ENCODE measurements at regions not wholly inside any gene's neighbourhood (a gene's known extent, or its start where the extent isn't known, plus 50 kb on each side); places are given as distances from the start of the nearest gene placed in this dataset.

DNA sequence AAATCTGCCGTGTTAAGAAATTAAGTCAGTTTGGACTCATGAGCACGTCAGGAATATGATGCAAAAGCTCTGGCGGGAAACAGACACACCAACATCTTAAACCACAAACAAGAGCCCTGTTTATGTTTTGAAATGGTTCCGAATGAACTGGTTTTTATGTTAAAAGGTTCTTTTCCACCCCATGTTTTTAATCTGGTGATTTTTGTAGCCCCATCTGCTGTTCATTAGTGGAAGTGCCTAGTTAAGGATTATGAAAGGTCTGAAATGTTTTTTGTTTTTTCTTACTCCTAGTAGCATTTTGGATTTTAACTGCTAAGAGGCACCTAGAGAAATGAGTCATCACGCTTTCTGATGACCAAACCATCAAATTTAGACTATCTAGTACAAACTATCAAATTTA, 404.1 kb upstream of the MKI67 start:
- no peak for DNase-seq (ENCODE audit: low spot score)
- intact Hi-C loops (cut with DNase I) = loop anchor here (2.0 kb wide), 1 partner anchor 264 kb away; no protein-coding TSS in a partner anchor

DNA sequence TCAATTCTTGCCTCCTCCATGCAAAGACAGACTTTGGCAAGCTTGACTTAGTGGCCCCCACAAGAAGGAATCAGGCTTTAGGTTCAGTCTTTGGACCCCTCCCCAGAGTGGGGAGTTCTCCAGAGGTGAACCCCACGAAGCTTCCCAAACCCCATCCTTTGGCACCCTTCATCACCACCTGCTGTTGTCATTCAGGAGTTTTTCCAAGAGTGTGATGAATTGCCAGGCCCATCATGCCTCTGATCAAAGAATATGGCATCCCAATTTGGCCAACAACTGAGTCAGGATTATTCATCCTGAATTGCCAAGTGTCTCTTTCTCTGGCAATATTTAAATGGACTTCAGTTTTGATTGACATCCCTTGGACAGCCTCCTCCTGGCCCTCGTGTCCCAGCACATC, 404.7 kb upstream of the MKI67 start:
- peak; percentile 29 for DNase-seq (ENCODE audit: low spot score)
- intact Hi-C loops (cut with DNase I) = loop anchor here (2.0 kb wide), 1 partner anchor 264 kb away; no protein-coding TSS in a partner anchor

DNA sequence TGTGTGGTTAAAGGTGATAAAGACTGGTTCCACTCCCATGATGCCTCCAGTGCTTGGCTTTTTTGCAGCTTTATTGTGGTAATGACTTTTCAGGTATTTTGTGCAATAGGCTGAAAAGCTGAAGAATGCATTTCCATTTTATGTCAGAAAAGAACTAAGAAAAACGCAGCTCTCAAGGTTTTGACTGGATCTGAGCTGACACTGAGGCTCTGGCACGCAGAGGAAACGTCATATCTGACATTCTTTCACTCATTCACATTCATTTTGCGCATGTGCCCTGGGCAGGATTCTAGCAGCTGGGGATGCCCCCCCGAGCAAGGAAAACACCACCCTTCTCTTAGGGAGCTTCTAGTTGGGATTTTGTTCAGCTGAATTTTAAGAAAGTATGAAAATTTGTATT, 408.5 kb upstream of the MKI67 start:
- DNase-seq (ENCODE audit: low spot score) = no peak
- intact Hi-C loops (cut with DNase I) = no loop called here

DNA sequence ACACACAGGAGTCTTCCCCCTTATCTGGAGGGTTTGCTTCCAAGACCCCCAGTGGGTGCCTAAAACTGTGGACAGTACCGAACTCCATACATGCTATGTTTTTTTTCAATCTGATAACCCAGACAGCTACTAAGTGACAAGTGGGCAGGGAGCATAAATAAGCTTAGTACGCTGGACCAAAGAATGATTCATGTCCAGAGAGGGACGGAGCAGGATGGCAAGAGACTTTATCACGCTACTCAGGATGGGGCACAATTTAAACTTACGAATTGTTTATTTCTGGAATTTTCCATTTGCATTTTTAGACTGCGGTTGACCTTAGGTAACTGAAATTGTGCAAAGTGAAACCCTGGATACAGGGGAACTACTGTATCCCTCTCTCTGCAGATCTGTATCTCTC, 410.0 kb upstream of the MKI67 start:
- DNase-seq (ENCODE audit: low spot score) = peak; percentile 29
- intact Hi-C loops (cut with DNase I) = no loop called here

DNA sequence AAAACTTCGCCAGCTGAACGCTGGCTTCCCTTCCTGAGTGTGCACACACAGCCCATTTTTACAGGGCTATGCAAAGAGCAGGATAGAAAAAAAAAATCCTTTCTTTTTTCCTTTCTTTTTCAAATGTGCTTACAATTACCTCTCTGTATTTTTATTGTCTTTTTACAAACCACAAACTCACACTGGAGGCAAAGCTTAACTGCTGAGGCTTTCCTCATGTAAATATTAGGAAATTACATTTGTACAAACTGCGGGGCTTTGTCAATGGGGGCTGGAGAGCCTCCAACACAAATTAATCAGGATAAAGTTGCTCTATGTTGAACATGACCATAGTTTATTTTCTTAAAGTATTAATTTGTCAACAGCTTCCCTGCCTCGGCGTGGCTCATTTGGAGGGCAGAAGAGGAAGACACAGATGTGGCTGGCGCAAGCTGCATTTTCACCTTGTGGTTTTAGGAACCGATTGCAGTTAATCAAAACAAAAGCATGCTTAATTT, 411.7 kb upstream of the MKI67 start:
- intact Hi-C loops (cut with DNase I) = no loop called here
- DNase-seq (ENCODE audit: low spot score) = peak; percentile 46

DNA sequence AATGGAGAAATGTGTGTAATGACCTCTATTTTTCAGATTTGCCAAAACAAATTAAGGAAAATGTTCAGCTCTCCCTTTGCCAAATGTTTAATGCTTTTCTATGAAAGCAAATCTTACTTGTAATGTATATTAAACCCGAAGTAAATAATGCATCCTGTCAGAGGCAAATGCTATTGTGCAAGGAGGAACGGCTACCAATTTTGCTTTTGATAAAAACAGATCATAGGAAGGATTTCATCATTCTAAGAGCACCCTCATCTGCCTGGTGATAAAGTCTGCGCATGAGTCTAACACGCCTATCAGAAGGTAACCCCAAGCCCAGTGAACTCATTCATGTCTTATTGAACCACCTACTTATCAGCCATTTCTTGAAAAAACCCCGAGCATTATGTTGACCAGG, 412.4 kb upstream of the MKI67 start:
- intact Hi-C loops (cut with DNase I) = no loop called here

DNA sequence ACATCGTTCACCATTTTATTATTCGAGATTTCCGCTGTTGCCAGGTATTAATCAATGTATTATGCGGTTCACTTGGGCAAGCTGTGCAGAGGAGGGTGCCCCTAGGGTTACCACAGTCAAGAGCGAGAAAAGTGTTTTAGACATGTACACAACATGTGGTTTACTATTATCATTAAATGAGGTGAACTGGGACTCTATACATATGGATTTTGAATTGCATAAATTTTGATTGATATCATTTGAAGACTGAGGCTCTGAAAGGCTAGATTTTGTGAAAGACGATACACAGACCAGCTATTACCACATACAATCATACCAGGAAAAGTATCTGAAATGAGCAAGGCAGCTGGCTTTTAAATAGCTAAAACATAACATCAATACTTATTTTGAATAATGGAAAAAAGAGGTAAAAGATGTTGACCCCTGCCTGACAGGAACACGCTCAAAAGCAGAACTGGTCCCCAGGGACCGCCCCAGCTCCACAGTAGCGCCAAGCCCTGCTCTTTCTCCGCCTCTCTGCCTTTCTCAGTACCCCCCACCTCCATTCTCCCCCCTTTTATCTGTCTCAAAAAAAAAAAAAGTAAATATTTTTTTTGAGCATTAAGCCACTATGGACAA, 413.4 kb upstream of the MKI67 start:
- intact Hi-C loops (cut with DNase I) = loop anchor here (10.0 kb wide), 1 partner anchor 315 kb away; no protein-coding TSS in a partner anchor
- no peak for DNase-seq (ENCODE audit: low spot score)

More for the DNA sequence above, 412.4 kb upstream of the MKI67 start:
- DNase-seq (ENCODE audit: low spot score) = peak; percentile 19

DNA sequence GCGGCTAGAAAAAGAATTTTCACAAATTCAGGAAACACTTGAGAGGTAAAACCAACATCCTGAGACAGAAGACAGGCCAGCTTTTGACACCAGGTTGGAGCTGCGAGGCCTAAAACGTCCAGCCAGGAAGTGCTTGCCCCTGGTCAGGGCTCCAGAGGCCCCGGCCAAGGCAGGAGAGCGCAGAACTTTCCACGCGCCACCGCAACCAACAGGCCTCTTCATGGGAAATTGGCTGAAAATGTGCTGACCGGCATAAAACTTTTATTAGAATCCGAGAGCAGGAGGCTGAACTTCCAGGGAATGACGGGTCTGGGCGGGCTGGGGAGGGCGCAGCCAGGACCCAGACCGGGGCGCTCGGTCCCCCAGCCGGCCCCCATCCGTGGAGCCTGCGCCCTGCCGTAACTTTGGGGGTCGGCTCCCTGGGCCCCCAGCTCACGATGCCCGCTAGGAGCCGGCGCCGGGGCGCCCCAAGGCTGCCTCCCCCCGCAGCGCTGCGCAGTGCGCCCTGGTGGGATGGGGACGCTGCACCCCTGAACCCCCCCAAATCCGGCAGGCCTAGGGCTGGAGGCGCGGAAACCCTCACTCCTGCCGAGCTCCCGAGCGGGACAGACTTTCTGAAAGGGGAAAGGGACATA, 414.0 kb upstream of the MKI67 start:
- DNase-seq (ENCODE audit: low spot score) = peak; percentile 71
- intact Hi-C loops (cut with DNase I) = loop anchor here (10.0 kb wide), 1 partner anchor 315 kb away; no protein-coding TSS in a partner anchor

DNA sequence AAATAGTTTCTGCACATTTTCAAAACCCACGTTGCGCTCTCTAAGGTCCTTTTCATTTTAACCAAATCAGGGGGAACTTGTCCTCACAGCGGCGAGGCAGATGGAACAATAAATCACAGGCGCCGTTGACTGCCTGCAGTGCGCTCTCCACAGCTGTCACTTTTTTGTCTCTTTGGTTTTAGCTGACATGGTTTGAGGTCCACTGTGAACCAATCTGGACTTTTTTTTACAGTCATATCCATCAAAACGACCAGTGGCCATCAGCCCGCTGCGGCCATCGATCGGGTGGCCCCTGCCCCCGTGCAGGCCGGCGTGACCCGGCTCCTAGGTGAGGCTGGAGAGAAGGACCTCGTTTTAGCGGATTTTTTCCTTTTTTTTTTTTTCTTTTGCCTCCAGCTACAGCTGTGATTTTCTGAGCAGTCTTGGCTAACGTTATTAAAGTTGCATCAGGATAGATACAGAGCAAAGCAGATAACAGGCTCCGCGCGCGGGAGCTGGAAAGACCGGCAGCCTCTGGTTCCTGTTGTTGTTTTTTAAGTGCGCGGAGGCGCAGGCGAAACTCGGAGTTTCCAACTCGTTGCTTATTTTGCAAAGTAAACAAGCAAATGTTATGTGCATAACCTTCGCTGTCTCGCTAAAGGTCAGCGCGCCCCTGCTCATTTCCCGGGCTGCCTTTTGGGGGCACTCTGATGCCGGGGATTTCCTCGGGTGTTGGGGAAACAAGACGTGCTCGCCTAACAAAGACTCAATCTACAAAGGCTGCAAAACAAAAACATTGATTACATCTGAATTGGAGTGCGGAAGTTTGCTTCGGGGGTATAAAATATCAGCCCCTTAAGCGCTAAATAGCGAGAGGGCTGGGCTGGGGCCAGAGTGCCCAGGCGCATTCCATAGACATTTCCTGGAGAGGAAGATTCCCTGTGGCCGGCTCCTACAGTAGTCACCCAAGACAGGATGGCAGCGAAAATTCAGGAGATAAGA, 414.8 kb upstream of the MKI67 start:
- intact Hi-C loops (cut with DNase I) = loop anchor here (10.0 kb wide), 1 partner anchor 314 kb away; no protein-coding TSS in a partner anchor

DNA sequence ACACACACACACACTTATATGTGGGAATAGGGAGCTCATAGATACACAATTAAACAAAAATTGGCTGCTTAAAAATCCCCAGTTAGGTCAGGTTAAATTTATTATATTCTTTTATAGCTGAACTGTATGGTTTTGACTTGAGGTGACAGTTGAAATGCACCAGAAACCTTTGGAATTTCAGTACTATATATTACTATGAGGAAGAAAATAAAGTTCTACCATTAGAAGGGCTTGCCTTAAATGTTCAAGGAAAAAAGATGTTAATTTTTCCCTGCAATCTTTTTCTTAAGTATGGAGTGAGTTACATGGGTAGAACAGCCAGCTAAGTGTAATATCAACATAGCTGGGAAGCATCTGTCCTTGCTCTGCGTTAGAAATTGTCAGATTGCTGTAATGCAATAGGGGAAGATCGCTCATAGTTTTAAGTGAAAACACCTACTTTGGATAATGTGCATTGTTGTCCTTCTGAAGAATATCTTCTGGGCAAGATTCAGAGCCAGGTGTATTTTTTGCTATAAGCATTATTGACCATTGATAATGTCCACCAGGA, 415.8 kb upstream of the MKI67 start:
- intact Hi-C loops (cut with DNase I) = loop anchor here (10.0 kb wide), 1 partner anchor 313 kb away; no protein-coding TSS in a partner anchor

More for the DNA sequence above, 414.8 kb upstream of the MKI67 start:
- no peak for DNase-seq (ENCODE audit: low spot score)

DNA sequence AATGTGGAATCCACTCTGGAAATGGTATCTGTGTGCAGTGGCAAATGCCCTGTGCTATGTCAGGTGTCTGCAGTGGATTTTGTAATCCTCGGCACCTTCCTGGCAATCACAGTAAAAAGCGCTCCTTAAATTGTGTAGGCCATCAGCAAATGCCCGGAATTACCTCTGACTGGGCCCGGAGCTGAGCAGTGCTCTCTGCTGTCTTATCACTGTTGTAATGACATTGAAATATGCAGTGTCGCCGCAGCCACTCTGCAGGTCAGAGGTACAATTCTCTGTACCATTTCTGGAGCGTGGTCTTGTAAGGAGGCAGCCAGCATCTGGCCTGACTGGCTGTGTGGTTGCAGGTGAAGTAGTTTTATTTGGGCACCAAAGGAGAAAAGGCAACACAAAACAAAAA, 416.4 kb upstream of the MKI67 start:
- DNase-seq (ENCODE audit: low spot score) = no peak
- intact Hi-C loops (cut with DNase I) = loop anchor here (10.0 kb wide), 1 partner anchor 312 kb away; no protein-coding TSS in a partner anchor

More for the DNA sequence above, 415.8 kb upstream of the MKI67 start:
- no peak for DNase-seq (ENCODE audit: low spot score)

DNA sequence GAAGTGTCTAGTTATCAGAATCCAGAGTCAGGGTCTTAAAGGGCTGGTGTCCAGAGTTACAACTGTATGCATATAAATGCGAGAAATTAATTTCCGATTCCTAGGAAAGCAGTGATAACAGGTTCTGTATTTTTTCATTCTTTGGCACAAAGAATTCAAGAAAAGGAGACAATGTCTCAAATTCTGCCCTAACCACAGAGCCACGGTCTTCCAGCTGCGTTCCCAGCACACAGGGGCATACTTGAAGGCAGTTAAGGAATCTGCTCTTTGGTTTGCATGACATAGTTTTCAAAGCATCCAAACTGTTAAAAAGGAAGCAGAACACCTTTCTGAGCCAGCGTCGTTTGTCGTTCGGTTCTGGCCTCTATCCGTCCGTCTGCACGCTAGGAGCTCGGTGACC, 416.9 kb upstream of the MKI67 start:
- intact Hi-C loops (cut with DNase I) = loop anchor here (10.0 kb wide), 1 partner anchor 312 kb away; no protein-coding TSS in a partner anchor
- DNase-seq (ENCODE audit: low spot score) = no peak

DNA sequence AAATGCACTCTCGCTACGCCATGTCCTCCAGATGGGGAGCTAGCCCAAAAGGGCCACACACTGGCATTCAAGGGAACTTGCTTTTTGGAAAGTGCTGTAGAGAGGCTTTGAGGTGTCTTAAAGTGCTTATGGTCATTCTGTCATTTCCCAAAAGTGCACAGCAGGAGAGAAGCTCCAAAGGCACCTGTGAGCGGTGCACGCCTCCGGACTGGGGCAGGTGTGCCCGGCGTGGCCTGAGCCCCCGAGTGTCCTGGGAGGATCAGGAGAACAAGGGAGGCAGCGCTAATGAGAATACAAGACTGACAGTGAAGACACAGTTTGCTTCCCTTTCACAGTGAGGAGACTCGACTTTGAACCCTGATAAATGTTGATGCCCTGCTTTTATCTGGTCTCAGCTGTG, 419.0 kb upstream of the MKI67 start:
- DNase-seq (ENCODE audit: low spot score) = no peak
- intact Hi-C loops (cut with DNase I) = loop anchor here (10.0 kb wide), 1 partner anchor 310 kb away; no protein-coding TSS in a partner anchor

DNA sequence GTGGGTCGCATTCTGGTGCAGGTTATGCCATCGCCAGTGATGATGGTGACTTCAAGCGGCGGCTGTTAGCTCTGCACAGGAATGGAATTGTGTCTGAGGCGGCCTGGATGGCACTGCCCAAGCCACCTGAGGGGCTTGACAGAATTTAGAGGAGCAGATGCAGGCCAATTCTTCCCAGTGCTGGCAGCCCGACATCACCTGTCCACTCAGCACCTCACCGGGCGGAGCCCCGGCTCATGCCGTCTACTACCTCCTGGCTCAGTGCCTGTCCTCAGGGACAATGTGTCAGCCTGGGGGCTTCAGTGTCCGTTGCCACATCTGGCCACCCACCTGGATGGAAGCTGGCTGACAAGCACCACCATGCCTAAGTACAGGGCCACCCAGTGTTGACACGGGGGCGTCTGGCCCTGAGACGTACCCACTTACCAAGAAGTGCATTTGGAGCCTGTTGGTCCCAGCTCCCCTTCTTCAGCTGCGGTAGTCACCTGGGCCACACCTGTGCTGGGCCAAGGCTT, 420.5 kb upstream of the MKI67 start:
- intact Hi-C loops (cut with DNase I) = loop anchor here (10.0 kb wide), 1 partner anchor 308 kb away; no protein-coding TSS in a partner anchor
- DNase-seq (ENCODE audit: low spot score) = no peak

DNA sequence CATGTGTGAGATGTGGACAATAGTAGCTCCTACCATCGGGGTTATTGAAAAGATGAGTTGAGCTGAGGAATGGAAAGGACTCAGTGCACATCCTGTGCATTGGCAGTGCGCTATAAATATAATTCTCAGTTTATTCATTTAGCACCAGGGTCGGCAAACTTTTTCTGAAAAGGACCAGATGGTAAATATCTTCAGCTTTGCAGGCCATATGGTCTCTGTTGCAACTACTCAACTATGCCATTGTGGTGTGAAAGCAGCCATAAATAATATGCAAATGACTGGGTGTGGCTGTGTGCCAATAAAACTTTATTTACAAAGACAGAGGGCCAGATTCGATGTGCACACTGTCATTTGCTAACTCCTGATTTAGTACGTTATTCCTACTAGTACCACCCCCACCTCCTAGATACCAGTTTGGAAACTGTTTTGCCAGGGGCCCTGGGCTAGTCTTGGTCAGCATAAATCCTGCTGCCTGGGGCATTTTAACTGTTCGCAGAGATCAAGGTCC, 422.9 kb upstream of the MKI67 start:
- DNase-seq (ENCODE audit: low spot score) = no peak
- intact Hi-C loops (cut with DNase I) = loop anchor here (10.0 kb wide), 1 partner anchor 306 kb away; no protein-coding TSS in a partner anchor

DNA sequence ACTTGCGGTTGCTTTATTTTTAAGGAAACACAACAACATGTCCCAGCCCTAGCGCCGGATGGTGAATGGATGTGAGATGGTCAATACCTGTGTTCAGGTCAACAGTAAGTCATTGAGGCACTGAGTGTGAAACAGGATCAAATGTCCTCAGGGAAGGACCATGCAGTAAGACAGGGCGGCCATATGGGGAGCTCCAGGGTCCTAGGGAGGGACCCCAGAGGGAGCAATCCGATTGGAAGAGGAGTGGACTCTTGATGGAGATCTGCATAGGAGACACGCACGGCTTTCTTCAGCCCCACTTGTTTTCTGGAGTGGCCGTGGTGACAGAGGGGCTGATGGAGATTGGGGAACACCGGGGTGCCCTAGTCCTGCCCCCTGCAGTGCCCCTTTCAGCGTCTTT, 423.8 kb upstream of the MKI67 start:
- intact Hi-C loops (cut with DNase I) = no loop called here
- DNase-seq (ENCODE audit: low spot score) = no peak

DNA sequence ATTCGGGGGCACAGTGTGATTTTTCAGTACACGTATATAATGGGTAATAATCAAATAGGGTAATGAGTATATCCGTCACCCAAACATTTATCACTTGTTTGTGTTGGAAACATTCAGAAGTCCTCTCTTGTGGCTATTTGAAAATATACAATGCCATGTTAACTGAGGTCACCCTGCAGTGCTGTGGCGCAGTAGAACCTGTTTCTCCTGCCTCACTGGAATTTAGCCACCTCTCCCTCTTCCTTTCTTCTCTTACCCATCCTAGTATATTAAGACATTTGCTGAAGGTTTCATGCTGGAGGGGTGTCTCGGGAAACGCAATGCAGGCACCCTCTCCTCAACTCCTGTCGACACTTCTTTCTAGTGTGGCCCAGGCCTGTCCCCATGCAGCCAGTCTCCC, 425.3 kb upstream of the MKI67 start:
- DNase-seq (ENCODE audit: low spot score) = no peak
- intact Hi-C loops (cut with DNase I) = no loop called here

DNA sequence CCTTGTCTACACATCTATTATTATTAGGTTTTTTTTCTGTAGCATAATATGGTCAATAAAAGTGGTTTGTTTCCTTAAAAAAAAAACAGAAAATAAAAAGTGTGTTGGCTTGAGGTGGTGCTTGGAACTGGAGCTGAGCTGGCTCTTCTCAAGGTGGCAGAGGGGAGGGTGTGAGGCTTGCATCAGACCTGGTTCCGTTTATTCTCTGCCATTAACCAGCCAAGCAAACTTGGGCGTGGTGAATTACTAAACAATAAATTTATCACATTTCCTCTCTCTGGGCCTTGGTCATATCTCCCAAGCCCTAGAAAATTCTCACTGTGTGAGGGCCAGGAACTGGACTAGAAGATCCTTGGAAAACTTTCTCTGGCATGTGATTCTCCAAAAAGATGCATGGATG, 427.5 kb upstream of the MKI67 start:
- peak; percentile 33 for DNase-seq (ENCODE audit: low spot score)
- intact Hi-C loops (cut with DNase I) = no loop called here

Data from cardiac septum (tissue), 1 donor.